ENCODE measurements at regions not wholly inside any gene's neighbourhood (a gene's known extent, or its start where the extent isn't known, plus 50 kb on each side); places are given as distances from the start of the nearest gene placed in this dataset.

- TF ChIP-seq HMGA2 (CRISPR knock-in tag; IDR thresholded peaks at IDR 0.05) (no peak), CBFB (CRISPR knock-in tag; IDR thresholded peaks at IDR 0.05; ENCODE audit: low read depth) (no peak)
Measured at GRCh38 chr18:66150650-66151049, 399.8 kb downstream of the CDH7 start (continued).

DNA sequence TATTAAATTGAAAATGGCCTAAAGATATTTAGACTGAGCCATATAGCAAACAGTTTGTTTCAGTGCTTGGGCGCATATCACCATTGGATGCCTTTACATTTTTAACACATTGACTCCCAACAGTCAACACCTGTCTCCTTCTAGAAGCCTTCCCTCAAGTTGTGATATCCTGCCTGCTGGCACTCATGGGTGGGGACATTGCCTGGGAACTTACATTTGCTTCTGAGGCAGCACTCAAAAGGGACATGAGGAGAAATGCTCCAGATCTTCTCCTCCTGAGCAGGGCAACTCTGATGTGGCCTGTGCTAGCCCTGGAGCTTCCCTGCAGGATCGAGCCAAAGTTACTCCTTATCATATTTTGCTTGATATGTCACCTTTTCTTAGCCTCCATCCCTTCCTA lies 392.2 kb downstream of the CDH7 start:
- Mint-ChIP-seq H3K9me3 (no peaks in the 10 kb centered on the region), H3K4me3 (no peak overlapping the region), H3K4me1 (peaks cover 10% of the 10 kb centered on the region), H3K36me3 (no peaks in the 10 kb centered on the region), H3K27me3 (ENCODE audit: low read depth) (no peaks in the 10 kb centered on the region), H3K27ac (peak overlapping the region; percentile 15; the same call in 1 of the 2 replicates)
- ChIA-PET CTCF (no interaction called here), POLR2A (no interaction called here)
- DNase-seq (ENCODE audit: low spot score) (no peak), ATAC-seq (no peak)
- TF ChIP-seq, protein P1, sequence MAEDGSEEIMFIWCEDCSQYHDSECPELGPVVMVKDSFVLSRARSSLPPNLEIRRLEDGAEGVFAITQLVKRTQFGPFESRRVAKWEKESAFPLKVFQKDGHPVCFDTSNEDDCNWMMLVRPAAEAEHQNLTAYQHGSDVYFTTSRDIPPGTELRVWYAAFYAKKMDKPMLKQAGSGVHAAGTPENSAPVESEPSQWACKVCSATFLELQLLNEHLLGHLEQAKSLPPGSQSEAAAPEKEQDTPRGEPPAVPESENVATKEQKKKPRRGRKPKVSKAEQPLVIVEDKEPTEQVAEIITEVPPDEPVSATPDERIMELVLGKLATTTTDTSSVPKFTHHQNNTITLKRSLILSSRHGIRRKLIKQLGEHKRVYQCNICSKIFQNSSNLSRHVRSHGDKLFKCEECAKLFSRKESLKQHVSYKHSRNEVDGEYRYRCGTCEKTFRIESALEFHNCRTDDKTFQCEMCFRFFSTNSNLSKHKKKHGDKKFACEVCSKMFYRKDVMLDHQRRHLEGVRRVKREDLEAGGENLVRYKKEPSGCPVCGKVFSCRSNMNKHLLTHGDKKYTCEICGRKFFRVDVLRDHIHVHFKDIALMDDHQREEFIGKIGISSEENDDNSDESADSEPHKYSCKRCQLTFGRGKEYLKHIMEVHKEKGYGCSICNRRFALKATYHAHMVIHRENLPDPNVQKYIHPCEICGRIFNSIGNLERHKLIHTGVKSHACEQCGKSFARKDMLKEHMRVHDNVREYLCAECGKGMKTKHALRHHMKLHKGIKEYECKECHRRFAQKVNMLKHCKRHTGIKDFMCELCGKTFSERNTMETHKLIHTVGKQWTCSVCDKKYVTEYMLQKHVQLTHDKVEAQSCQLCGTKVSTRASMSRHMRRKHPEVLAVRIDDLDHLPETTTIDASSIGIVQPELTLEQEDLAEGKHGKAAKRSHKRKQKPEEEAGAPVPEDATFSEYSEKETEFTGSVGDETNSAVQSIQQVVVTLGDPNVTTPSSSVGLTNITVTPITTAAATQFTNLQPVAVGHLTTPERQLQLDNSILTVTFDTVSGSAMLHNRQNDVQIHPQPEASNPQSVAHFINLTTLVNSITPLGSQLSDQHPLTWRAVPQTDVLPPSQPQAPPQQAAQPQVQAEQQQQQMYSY (CRISPR knock-in tag; IDR thresholded peaks at IDR 0.05), result no peak
- TF ChIP-seq, protein P2, sequence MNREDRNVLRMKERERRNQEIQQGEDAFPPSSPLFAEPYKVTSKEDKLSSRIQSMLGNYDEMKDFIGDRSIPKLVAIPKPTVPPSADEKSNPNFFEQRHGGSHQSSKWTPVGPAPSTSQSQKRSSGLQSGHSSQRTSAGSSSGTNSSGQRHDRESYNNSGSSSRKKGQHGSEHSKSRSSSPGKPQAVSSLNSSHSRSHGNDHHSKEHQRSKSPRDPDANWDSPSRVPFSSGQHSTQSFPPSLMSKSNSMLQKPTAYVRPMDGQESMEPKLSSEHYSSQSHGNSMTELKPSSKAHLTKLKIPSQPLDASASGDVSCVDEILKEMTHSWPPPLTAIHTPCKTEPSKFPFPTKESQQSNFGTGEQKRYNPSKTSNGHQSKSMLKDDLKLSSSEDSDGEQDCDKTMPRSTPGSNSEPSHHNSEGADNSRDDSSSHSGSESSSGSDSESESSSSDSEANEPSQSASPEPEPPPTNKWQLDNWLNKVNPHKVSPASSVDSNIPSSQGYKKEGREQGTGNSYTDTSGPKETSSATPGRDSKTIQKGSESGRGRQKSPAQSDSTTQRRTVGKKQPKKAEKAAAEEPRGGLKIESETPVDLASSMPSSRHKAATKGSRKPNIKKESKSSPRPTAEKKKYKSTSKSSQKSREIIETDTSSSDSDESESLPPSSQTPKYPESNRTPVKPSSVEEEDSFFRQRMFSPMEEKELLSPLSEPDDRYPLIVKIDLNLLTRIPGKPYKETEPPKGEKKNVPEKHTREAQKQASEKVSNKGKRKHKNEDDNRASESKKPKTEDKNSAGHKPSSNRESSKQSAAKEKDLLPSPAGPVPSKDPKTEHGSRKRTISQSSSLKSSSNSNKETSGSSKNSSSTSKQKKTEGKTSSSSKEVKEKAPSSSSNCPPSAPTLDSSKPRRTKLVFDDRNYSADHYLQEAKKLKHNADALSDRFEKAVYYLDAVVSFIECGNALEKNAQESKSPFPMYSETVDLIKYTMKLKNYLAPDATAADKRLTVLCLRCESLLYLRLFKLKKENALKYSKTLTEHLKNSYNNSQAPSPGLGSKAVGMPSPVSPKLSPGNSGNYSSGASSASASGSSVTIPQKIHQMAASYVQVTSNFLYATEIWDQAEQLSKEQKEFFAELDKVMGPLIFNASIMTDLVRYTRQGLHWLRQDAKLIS (CRISPR knock-in tag; IDR thresholded peaks at IDR 0.05; ENCODE audit: borderline replicate concordance), result no peak
- TF ChIP-seq, protein P3, sequence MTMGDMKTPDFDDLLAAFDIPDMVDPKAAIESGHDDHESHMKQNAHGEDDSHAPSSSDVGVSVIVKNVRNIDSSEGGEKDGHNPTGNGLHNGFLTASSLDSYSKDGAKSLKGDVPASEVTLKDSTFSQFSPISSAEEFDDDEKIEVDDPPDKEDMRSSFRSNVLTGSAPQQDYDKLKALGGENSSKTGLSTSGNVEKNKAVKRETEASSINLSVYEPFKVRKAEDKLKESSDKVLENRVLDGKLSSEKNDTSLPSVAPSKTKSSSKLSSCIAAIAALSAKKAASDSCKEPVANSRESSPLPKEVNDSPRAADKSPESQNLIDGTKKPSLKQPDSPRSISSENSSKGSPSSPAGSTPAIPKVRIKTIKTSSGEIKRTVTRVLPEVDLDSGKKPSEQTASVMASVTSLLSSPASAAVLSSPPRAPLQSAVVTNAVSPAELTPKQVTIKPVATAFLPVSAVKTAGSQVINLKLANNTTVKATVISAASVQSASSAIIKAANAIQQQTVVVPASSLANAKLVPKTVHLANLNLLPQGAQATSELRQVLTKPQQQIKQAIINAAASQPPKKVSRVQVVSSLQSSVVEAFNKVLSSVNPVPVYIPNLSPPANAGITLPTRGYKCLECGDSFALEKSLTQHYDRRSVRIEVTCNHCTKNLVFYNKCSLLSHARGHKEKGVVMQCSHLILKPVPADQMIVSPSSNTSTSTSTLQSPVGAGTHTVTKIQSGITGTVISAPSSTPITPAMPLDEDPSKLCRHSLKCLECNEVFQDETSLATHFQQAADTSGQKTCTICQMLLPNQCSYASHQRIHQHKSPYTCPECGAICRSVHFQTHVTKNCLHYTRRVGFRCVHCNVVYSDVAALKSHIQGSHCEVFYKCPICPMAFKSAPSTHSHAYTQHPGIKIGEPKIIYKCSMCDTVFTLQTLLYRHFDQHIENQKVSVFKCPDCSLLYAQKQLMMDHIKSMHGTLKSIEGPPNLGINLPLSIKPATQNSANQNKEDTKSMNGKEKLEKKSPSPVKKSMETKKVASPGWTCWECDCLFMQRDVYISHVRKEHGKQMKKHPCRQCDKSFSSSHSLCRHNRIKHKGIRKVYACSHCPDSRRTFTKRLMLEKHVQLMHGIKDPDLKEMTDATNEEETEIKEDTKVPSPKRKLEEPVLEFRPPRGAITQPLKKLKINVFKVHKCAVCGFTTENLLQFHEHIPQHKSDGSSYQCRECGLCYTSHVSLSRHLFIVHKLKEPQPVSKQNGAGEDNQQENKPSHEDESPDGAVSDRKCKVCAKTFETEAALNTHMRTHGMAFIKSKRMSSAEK (CRISPR knock-in tag; IDR thresholded peaks at IDR 0.05; ENCODE audit: borderline replicate concordance), result no peak
- no peak for TF ChIP-seq NFYB (CRISPR knock-in tag; conservative IDR thresholded peaks at IDR 0.05; ENCODE audit: low read depth)
- TF ChIP-seq KAT7 (CRISPR knock-in tag; IDR thresholded peaks at IDR 0.05; ENCODE audit: borderline replicate concordance), result no peak
- TF ChIP-seq, protein P4, sequence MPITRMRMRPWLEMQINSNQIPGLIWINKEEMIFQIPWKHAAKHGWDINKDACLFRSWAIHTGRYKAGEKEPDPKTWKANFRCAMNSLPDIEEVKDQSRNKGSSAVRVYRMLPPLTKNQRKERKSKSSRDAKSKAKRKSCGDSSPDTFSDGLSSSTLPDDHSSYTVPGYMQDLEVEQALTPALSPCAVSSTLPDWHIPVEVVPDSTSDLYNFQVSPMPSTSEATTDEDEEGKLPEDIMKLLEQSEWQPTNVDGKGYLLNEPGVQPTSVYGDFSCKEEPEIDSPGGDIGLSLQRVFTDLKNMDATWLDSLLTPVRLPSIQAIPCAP (CRISPR knock-in tag; IDR thresholded peaks at IDR 0.05), result no peak
- TF ChIP-seq NFATC4 (CRISPR knock-in tag; IDR thresholded peaks at IDR 0.05), result no peak
- TF ChIP-seq ZNF423 (CRISPR knock-in tag; IDR thresholded peaks at IDR 0.05), result no peak
- TF ChIP-seq, protein P5, sequence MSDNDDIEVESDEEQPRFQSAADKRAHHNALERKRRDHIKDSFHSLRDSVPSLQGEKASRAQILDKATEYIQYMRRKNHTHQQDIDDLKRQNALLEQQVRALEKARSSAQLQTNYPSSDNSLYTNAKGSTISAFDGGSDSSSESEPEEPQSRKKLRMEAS (CRISPR knock-in tag; IDR thresholded peaks at IDR 0.05), result no peak
- no peak for TF ChIP-seq GRHL2 (CRISPR knock-in tag; IDR thresholded peaks at IDR 0.05; ENCODE audit: insufficient replicate concordance, severe bottlenecking)
- TF ChIP-seq ZNF263 (CRISPR knock-in tag; IDR thresholded peaks at IDR 0.05; ENCODE audit: low read depth), result no peak
- no peak for TF ChIP-seq ELF4 (CRISPR knock-in tag; IDR thresholded peaks at IDR 0.05; ENCODE audit: low read depth)
- TF ChIP-seq, protein P6, sequence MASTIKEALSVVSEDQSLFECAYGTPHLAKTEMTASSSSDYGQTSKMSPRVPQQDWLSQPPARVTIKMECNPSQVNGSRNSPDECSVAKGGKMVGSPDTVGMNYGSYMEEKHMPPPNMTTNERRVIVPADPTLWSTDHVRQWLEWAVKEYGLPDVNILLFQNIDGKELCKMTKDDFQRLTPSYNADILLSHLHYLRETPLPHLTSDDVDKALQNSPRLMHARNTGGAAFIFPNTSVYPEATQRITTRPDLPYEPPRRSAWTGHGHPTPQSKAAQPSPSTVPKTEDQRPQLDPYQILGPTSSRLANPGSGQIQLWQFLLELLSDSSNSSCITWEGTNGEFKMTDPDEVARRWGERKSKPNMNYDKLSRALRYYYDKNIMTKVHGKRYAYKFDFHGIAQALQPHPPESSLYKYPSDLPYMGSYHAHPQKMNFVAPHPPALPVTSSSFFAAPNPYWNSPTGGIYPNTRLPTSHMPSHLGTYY (CRISPR knock-in tag; IDR thresholded peaks at IDR 0.05), result no peak
- TF ChIP-seq STAT6 (CRISPR knock-in tag; conservative IDR thresholded peaks at IDR 0.05; ENCODE audit: low read depth), result no peak
- no peak for TF ChIP-seq SP1 (CRISPR knock-in tag; conservative IDR thresholded peaks at IDR 0.05)
- no peak for TF ChIP-seq ZNF138 (CRISPR knock-in tag; conservative IDR thresholded peaks at IDR 0.05)
- TF ChIP-seq NR2C2 (CRISPR knock-in tag; IDR thresholded peaks at IDR 0.05), result no peak

All from WTC11 (cell line).